OCI-LY3 (cell line): ENCODE measurements at regions not wholly inside any gene's neighbourhood (a gene's known extent, or its start where the extent isn't known, plus 50 kb on each side); places are given as distances from the start of the nearest gene placed in this dataset.

Experiments used
- H2AFZ ChIP-seq: fragments of 200-600, 300-600 bp; shearing (Covaris generic); 2 replicates; pipeline ENCODE4 v1.6.0; 2014; ENCODE audit warnings: antibody characterized with exemption, low read depth, low read length
- H3K27ac ChIP-seq: fragments of 200-600, 300-600 bp; sonication (generic); 2 replicates; pipeline ENCODE4 v1.5.1; 2014; ENCODE audit warnings: mild to moderate bottlenecking, low read length, moderate library complexity, mixed read lengths
- H3K27me3 ChIP-seq: fragments of 200-600, 300-600 bp; sonication (generic); 2 replicates; pipeline ENCODE4 v1.6.1; 2014; ENCODE audit warnings: low read depth, low read length, mixed read lengths
- H3K36me3 ChIP-seq: fragments of 200-600, 300-600 bp; sonication (generic); replicated peaks from 2 replicates; pipeline ENCODE3; 2014; ENCODE audit warnings: low read depth, low read length, mixed read lengths
- H3K4me1 ChIP-seq: fragments of 300-600, 200-600 bp; sonication (generic); 2 replicates; pipeline ENCODE4 v1.6.1; 2014; ENCODE audit warnings: low read length, mixed read lengths
- H3K4me2 ChIP-seq: fragments of 200-600, 300-600 bp; sonication (generic); 2 replicates; pipeline ENCODE4 v1.6.1; 2014; ENCODE audit warnings: low read length, mixed read lengths
- H3K4me3 ChIP-seq: fragments of 300-600, 200-600 bp; sonication (generic); 2 replicates; pipeline ENCODE4 v1.5.1; 2014; ENCODE audit warnings: antibody characterized with exemption, mild to moderate bottlenecking, low read length, moderate library complexity
- H3K79me2 ChIP-seq: fragments of 300-600, 200-600 bp; shearing (Covaris generic); 2 replicates; pipeline ENCODE4 v1.6.1; 2014; ENCODE audit warnings: mild to moderate bottlenecking, low read length, mixed read lengths
- H3K9ac ChIP-seq: fragments of 300-600, 200-600 bp; shearing (Covaris generic); 2 replicates; pipeline ENCODE4 v1.6.0; 2014; ENCODE audit warnings: mild to moderate bottlenecking, low read length, moderate library complexity
- H3K9me3 ChIP-seq: fragments of 200-600, 300-600 bp; shearing (Covaris generic); 2 replicates; pipeline ENCODE4 v1.6.1; 2014; ENCODE audit warnings: low read length, mixed read lengths; ENCODE audit not compliant: insufficient read depth
- H4K20me1 ChIP-seq: fragments of 200-600, 300-600 bp; sonication (generic); 2 replicates; pipeline ENCODE4 v1.6.1; 2016; ENCODE audit warnings: low read length, mixed read lengths; ENCODE audit not compliant: insufficient read depth
- CTCF ChIP-seq: fragments of 200-600, 300-600 bp; sonication (generic); IDR thresholded peaks from 2 replicates; pipeline ENCODE4 v1.5.1; 2014; ENCODE audit warnings: antibody characterized with exemption, low read length, low read depth
- EZH2phosphoT487 ChIP-seq: fragments of 200-600 bp; shearing (Covaris generic); IDR thresholded peaks from 2 replicates; pipeline ENCODE4 v1.6.1; 2018; ENCODE audit warnings: antibody characterized with exemption, mixed run types, low read depth

- Histone ChIP-seq H3K36me3 (no peaks in the 10 kb centered on the region), H3K4me1 (no peaks in the 10 kb centered on the region), H3K27me3 (no peaks in the 10 kb centered on the region), H3K4me3 (no peak overlapping the region), H3K27ac (no peak overlapping the region), H3K79me2 (no peaks in the 10 kb centered on the region), H3K4me2 (no peak overlapping the region), H2AFZ (no peak overlapping the region), H4K20me1 (no peaks in the 10 kb centered on the region), H3K9ac (no peak overlapping the region), H3K9me3 (no peaks in the 10 kb centered on the region)
- TF ChIP-seq EZH2phosphoT487, result no peak
- no peak for TF ChIP-seq CTCF
These were observed 125.8 kb upstream of the CDH19 start for GRCh38 chr18:66729442-66730239.

GRCh38 chr18:66728951-66729350, 125.1 kb upstream of the CDH19 start:
- Histone ChIP-seq H3K9ac (no peak overlapping the region), H3K27ac (no peak overlapping the region), H3K36me3 (no peaks in the 10 kb centered on the region), H4K20me1 (no peaks in the 10 kb centered on the region), H3K4me1 (no peaks in the 10 kb centered on the region), H2AFZ (no peak overlapping the region), H3K27me3 (no peaks in the 10 kb centered on the region), H3K4me3 (no peak overlapping the region), H3K4me2 (no peak overlapping the region), H3K79me2 (no peaks in the 10 kb centered on the region), H3K9me3 (no peaks in the 10 kb centered on the region)
- TF ChIP-seq EZH2phosphoT487, result no peak
- no peak for TF ChIP-seq CTCF

- H3K9me3 ChIP-seq, result no peaks in the 10 kb centered on the region
- no peaks in the 10 kb centered on the region for H4K20me1 ChIP-seq
- H3K27me3 ChIP-seq, result no peaks in the 10 kb centered on the region
- H3K9ac ChIP-seq, result no peak overlapping the region
- no peaks in the 10 kb centered on the region for H3K36me3 ChIP-seq
- no peak for TF ChIP-seq CTCF
- TF ChIP-seq EZH2phosphoT487, result no peak
- H3K4me1 ChIP-seq, result no peaks in the 10 kb centered on the region
- no peak overlapping the region for H2AFZ ChIP-seq
- H3K27ac ChIP-seq, result no peak overlapping the region
- H3K79me2 ChIP-seq, result no peaks in the 10 kb centered on the region
- no peak overlapping the region for H3K4me2 ChIP-seq
- H3K4me3 ChIP-seq, result no peak overlapping the region
These were observed 124.1 kb upstream of the CDH19 start for GRCh38 chr18:66727991-66728390.

- H3K4me3 ChIP-seq, result no peak overlapping the region
- no peak overlapping the region for H2AFZ ChIP-seq
- H3K4me1 ChIP-seq, result no peaks in the 10 kb centered on the region
- H3K4me2 ChIP-seq, result no peak overlapping the region
- H3K9ac ChIP-seq, result no peak overlapping the region
- H3K9me3 ChIP-seq, result no peaks in the 10 kb centered on the region
- no peaks in the 10 kb centered on the region for H3K36me3 ChIP-seq
- H3K27ac ChIP-seq, result no peak overlapping the region
- no peak for TF ChIP-seq EZH2phosphoT487
- TF ChIP-seq CTCF, result no peak
- H4K20me1 ChIP-seq, result no peaks in the 10 kb centered on the region
- H3K79me2 ChIP-seq, result no peaks in the 10 kb centered on the region
- no peaks in the 10 kb centered on the region for H3K27me3 ChIP-seq
These were observed 120.9 kb upstream of the CDH19 start for GRCh38 chr18:66724664-66725356.
